ENCODE measurements at regions not wholly inside any gene's neighbourhood (a gene's known extent, or its start where the extent isn't known, plus 50 kb on each side); places are given as distances from the start of the nearest gene placed in this dataset.
A peak's percentile ranks its signal among the peaks of the same experiment; 100 is the strongest.

GRCh38 chr4:97493815-97494518, 649.3 kb downstream of the STPG2 start:
- TF ChIP-seq CTCF (conservative IDR thresholded peaks at IDR 0.05) = no peak
- no peaks in the 10 kb centered on the region for H3K27me3 Mint-ChIP-seq (ENCODE audit: low read depth)
- H3K36me3 Mint-ChIP-seq (ENCODE audit: low read depth) = peaks cover 6% of the 10 kb centered on the region
- H3K4me1 Mint-ChIP-seq = peaks cover 22% of the 10 kb centered on the region
- H3K27ac Mint-ChIP-seq (ENCODE audit: unreplicated experiment) = no peak overlapping the region
- peaks cover 6% of the 10 kb centered on the region for H3K9me3 Mint-ChIP-seq
- no peak overlapping the region for H3K4me3 Mint-ChIP-seq
- no peak for DNase-seq (ENCODE audit: low read depth, low spot score)

GRCh38 chr4:97496298-97496873, 646.9 kb downstream of the STPG2 start:
- Mint-ChIP-seq H3K27me3 (ENCODE audit: low read depth) (no peaks in the 10 kb centered on the region), H3K9me3 (no peaks in the 10 kb centered on the region), H3K4me3 (peak overlapping the region; percentile 13), H3K27ac (ENCODE audit: unreplicated experiment) (peak overlapping the region; percentile 45), H3K36me3 (ENCODE audit: low read depth) (no peaks in the 10 kb centered on the region), H3K4me1 (peaks cover 23% of the 10 kb centered on the region)
- TF ChIP-seq CTCF (conservative IDR thresholded peaks at IDR 0.05) = no peak
- no peak for DNase-seq (ENCODE audit: low read depth, low spot score)

- no peak for TF ChIP-seq CTCF (conservative IDR thresholded peaks at IDR 0.05)
- no peaks in the 10 kb centered on the region for H3K9me3 Mint-ChIP-seq
- no peak for DNase-seq (ENCODE audit: low read depth, low spot score)
- H3K27ac Mint-ChIP-seq (ENCODE audit: unreplicated experiment) = no peak overlapping the region
- H3K27me3 Mint-ChIP-seq (ENCODE audit: low read depth) = no peaks in the 10 kb centered on the region
- no peaks in the 10 kb centered on the region for H3K36me3 Mint-ChIP-seq (ENCODE audit: low read depth)
- H3K4me1 Mint-ChIP-seq = peaks cover 17% of the 10 kb centered on the region
- no peak overlapping the region for H3K4me3 Mint-ChIP-seq
Observed at GRCh38 chr4:97498875-97499274, 644.4 kb downstream of the STPG2 start.

- H3K36me3 Mint-ChIP-seq (ENCODE audit: low read depth) = no peaks in the 10 kb centered on the region
- no peaks in the 10 kb centered on the region for H3K27me3 Mint-ChIP-seq (ENCODE audit: low read depth)
- H3K27ac Mint-ChIP-seq (ENCODE audit: unreplicated experiment) = no peak overlapping the region
- H3K4me1 Mint-ChIP-seq = peaks cover 18% of the 10 kb centered on the region
- H3K9me3 Mint-ChIP-seq = no peaks in the 10 kb centered on the region
- H3K4me3 Mint-ChIP-seq = no peak overlapping the region
- DNase-seq (ENCODE audit: low read depth, low spot score) = no peak
- TF ChIP-seq CTCF (conservative IDR thresholded peaks at IDR 0.05) = no peak
Observed at GRCh38 chr4:97500423-97500822, 642.9 kb downstream of the STPG2 start.

GRCh38 chr4:97504713-97505112, 638.6 kb downstream of the STPG2 start:
- H3K4me1 Mint-ChIP-seq = peaks cover 5% of the 10 kb centered on the region
- DNase-seq (ENCODE audit: low read depth, low spot score) = no peak
- H3K9me3 Mint-ChIP-seq = no peaks in the 10 kb centered on the region
- no peak for TF ChIP-seq CTCF (conservative IDR thresholded peaks at IDR 0.05)
- no peaks in the 10 kb centered on the region for H3K36me3 Mint-ChIP-seq (ENCODE audit: low read depth)
- no peak overlapping the region for H3K27ac Mint-ChIP-seq (ENCODE audit: unreplicated experiment)
- H3K27me3 Mint-ChIP-seq (ENCODE audit: low read depth) = no peaks in the 10 kb centered on the region
- H3K4me3 Mint-ChIP-seq = no peak overlapping the region

Data from neural crest cell (in vitro differentiated cells).